Psoas muscle (tissue), 7 donors: ENCODE measurements at regions not wholly inside any gene's neighbourhood (a gene's known extent, or its start where the extent isn't known, plus 50 kb on each side); places are given as distances from the start of the nearest gene placed in this dataset.

ENCODE experiments used
- ATAC-seq, 4 donors: fragments of 200-7000 bp; cut with Tn5 transposase; one replicate each; pipeline ENCODE4 v1.9.1; 2020; ENCODE audit warnings: moderate library complexity in 3 of 4, mild to moderate bottlenecking in 2 of 4
- DNase-seq, 2 donors: peaks; one replicate each; pipeline ENCODE4 v3.0.0-alpha.2; 2020
- H3K27ac ChIP-seq: fragments of 200-600 bp; one replicate; pipeline ENCODE4 v1.8.0; 2022
- H3K27me3 ChIP-seq, 3 donors: fragments of 200-600 bp in 1 of 3; one replicate each; pipeline versions ENCODE4 v1.6.1 to v1.8.0; 2013 to 2022; ENCODE audit warnings: low read length in 2 of 3, mild to moderate bottlenecking in 2 of 3, moderate library complexity in 1 of 3; ENCODE audit not compliant: insufficient read depth in 3 of 3
- H3K36me3 ChIP-seq, 2 donors: fragments of 200-600 bp in 1 of 2; one replicate each; pipeline versions ENCODE4 v1.6.1 to v1.8.0; 2013 to 2022; ENCODE audit warnings: low read depth in 1 of 2, mild to moderate bottlenecking in 1 of 2, moderate library complexity in 1 of 2; ENCODE audit not compliant: insufficient read depth in 1 of 2
- H3K4me1 ChIP-seq: fragments of 200-600 bp; one replicate; pipeline ENCODE4 v1.8.0; 2022
- H3K4me3 ChIP-seq: fragments of 200-600 bp; one replicate; pipeline ENCODE4 v1.8.0; 2022; ENCODE audit warnings: mild to moderate bottlenecking
- H3K9me3 ChIP-seq: fragments of 200-600 bp; one replicate; pipeline ENCODE4 v1.8.0; 2022
- CTCF ChIP-seq: fragments of 200-600 bp; IDR thresholded peaks from one replicate; pipeline ENCODE4 v1.8.0; 2022; ENCODE audit warnings: antibody characterized with exemption
- WGBS, 3 donors: extraction: QIAGEN DNeasy Blood & Tissue Kit; methylation state at CpG; one replicate each; pipeline versions ENCODE4 v1.1.6 to v1.1.7; 2013; 5-methylcytosine and 5-hydroxymethylcytosine counted together
- intact Hi-C, 2 donors: fragments of 100-400 bp; cut with DNase I; formaldehyde crosslinking; loops; one replicate each; pipeline versions ENCODE4 v1.11.0 to v1.14.2; 2022
- donor health status: healthy with polysubstance abuse.
- donor health status: DM: no; HTN: no; CAD: no; lungs with moderate emphysema.
- donor health status: Bipolar disorder and iron deficiency.
- donor health status: healthy.
- donor health status: DM: yes; HTN: yes; CAD: no.
- donor health status: DM: no; HTN: no; CAD: no.
- donor health status: DM: yes; HTN: yes; CAD: no.

GRCh38 chr19:30900051-30900450 is 449.2 kb downstream of the TSHZ3 start:
- Histone ChIP-seq H3K27me3 (no peaks in the 10 kb centered on the region), H3K36me3 (no peaks in the 10 kb centered on the region), H3K4me3 (no peak overlapping the region), H3K27ac (no peak overlapping the region), H3K4me1 (no peaks in the 10 kb centered on the region), H3K9me3 (no peaks in the 10 kb centered on the region)
- TF ChIP-seq CTCF: no peak
- 95 to 100% (median 97%) methylated on average over 3 of the region's 3 CpGs for WGBS, 3 donors
- ATAC-seq (no peak), DNase-seq (no peak)
- intact Hi-C loops: no loop called here

GRCh38 chr19:30898353-30899103 is 450.7 kb downstream of the TSHZ3 start:
- Histone ChIP-seq H3K36me3 (no peaks in the 10 kb centered on the region), H3K27me3 (no peaks in the 10 kb centered on the region), H3K9me3 (no peaks in the 10 kb centered on the region), H3K4me1 (no peaks in the 10 kb centered on the region), H3K27ac (no peak overlapping the region), H3K4me3 (no peak overlapping the region)
- DNase-seq (no peak), ATAC-seq (no peak)
- intact Hi-C loops: no loop called here
- TF ChIP-seq CTCF: no peak
- WGBS, 3 donors: 77 to 85% (median 78%) methylated on average over 5 of the region's 5 CpGs

- no peak for TF ChIP-seq CTCF
- WGBS, 3 donors: 94 to 95% (median 94%) methylated on average over 7 of the region's 7 CpGs
- intact Hi-C loops: no loop called here
- H3K4me3 ChIP-seq: no peak overlapping the region
- H3K9me3 ChIP-seq: no peaks in the 10 kb centered on the region
- no peaks in the 10 kb centered on the region for H3K4me1 ChIP-seq
- no peaks in the 10 kb centered on the region for H3K27me3 ChIP-seq
- no peaks in the 10 kb centered on the region for H3K36me3 ChIP-seq
- ATAC-seq (no peak), DNase-seq (no peak)
- H3K27ac ChIP-seq: no peak overlapping the region
Observed at GRCh38 chr19:30897553-30897952, 451.7 kb downstream of the TSHZ3 start.

- H3K4me3 ChIP-seq: no peak overlapping the region
- WGBS, 3 donors: 92 to 96% (median 93%) methylated on average over 3 of the region's 3 CpGs
- DNase-seq (no peak), ATAC-seq (no peak)
- H3K9me3 ChIP-seq: no peaks in the 10 kb centered on the region
- H3K27ac ChIP-seq: no peak overlapping the region
- no peak for TF ChIP-seq CTCF
- no peaks in the 10 kb centered on the region for H3K36me3 ChIP-seq
- no peaks in the 10 kb centered on the region for H3K4me1 ChIP-seq
- intact Hi-C loops: no loop called here
- no peaks in the 10 kb centered on the region for H3K27me3 ChIP-seq
Observed at GRCh38 chr19:30897034-30897433, 452.2 kb downstream of the TSHZ3 start.

GRCh38 chr19:30896554-30896953 is 452.7 kb downstream of the TSHZ3 start:
- peak; percentile 40 to 63 (median 59) for ATAC-seq
- no peak overlapping the region for H3K27ac ChIP-seq
- intact Hi-C loops: no loop called here
- H3K4me1 ChIP-seq: no peaks in the 10 kb centered on the region
- no peak for TF ChIP-seq CTCF
- no peak overlapping the region for H3K4me3 ChIP-seq
- H3K27me3 ChIP-seq: no peaks in the 10 kb centered on the region
- no peak for DNase-seq
- H3K9me3 ChIP-seq: no peaks in the 10 kb centered on the region
- no peaks in the 10 kb centered on the region for H3K36me3 ChIP-seq
- WGBS, 3 donors: 8 to 30% (median 15%) methylated on average over 1 of the region's 1 CpG
